ENCODE measurements at regions not wholly inside any gene's neighbourhood (a gene's known extent, or its start where the extent isn't known, plus 50 kb on each side); places are given as distances from the start of the nearest gene placed in this dataset.

GRCh38 chr2:8394131-8394530 is 287.7 kb upstream of the ID2 start:
- Histone ChIP-seq H3K9me2 (replicated peaks; ENCODE audit: insufficient read depth, low read length) (no peaks in the 10 kb centered on the region), H3K9ac (ENCODE audit: low read length) (no peak overlapping the region), H3K4me2 (ENCODE audit: low read depth, low read length) (no peak overlapping the region), H3K79me2 (ENCODE audit: low read length) (no peaks in the 10 kb centered on the region), H3K27ac (ENCODE audit: low read length) (no peak overlapping the region), H3K9me3 (replicated peaks; ENCODE audit: insufficient read depth, low read length) (no peaks in the 10 kb centered on the region), H3F3A (ENCODE audit: insufficient read depth, low read length) (no peaks in the 10 kb centered on the region), H4K20me1 (ENCODE audit: insufficient read depth, low read length) (no peaks in the 10 kb centered on the region), H3K36me3 (replicated peaks; ENCODE audit: insufficient read depth, low read length) (no peaks in the 10 kb centered on the region), H3K27me3 (replicated peaks; ENCODE audit: insufficient read depth, low read length) (peaks cover 7% of the 10 kb centered on the region; the same call in 1 of the 2 replicates), H3K4me3 (ENCODE audit: low read length) (no peak overlapping the region), H2AFZ (ENCODE audit: low read length) (no peak overlapping the region), H3K4me1 (ENCODE audit: low read length) (no peaks in the 10 kb centered on the region)
- no peak for DNase-seq
- TF ChIP-seq CTCF (IDR thresholded peaks at IDR 0.05; ENCODE audit: low read length), result no peak
- TF ChIP-seq EZH2phosphoT487 (IDR thresholded peaks at IDR 0.05; ENCODE audit: low read length), result no peak

DNA sequence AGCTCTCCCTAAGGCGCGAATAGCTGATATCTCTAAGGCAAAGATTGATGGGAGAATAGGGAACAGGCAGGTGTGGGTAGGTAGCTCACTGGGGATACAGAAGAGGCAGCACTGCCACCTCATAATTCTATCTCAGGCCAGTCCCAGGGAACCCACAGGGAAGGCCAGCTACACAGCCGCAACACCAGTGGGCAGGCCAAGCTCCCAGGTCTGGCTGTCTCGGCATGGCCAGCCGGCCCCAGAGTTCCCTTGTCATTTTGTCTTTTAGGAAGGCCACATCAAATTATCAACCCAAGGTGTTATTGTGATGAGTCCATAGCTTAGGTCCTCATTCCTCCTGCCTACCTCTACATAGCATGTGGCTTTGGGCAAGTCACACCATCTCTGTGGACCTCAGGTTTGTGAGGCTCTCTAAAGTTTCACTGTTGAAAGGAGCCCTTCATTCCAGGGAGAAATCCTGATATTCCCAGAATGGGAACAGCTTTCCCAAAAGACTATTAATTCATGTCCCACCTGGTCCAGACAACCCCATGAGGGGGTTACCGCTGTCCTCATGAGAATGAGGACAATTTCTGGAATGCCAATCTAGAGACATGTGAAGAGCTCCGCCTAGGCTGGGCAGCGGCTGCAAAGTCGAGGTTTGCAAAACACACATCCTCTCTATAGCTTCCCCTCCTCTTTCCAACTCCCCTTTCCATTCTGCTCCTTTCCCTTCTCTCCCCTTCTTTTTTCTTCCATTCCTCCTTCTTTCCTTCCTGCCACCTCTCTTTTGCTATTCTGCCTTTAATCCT is 287.1 kb upstream of the ID2 start:
- Histone ChIP-seq H3K4me1 (ENCODE audit: low read length) (no peaks in the 10 kb centered on the region), H3K4me2 (ENCODE audit: low read depth, low read length) (no peak overlapping the region), H3K9ac (ENCODE audit: low read length) (no peak overlapping the region)

GRCh38 chr2:8395718-8396117 is 286.1 kb upstream of the ID2 start:
- Histone ChIP-seq H3K4me1 (ENCODE audit: low read length) (no peaks in the 10 kb centered on the region), H3K27ac (ENCODE audit: low read length) (no peak overlapping the region), H3K9me3 (replicated peaks; ENCODE audit: insufficient read depth, low read length) (no peaks in the 10 kb centered on the region), H3K4me3 (ENCODE audit: low read length) (no peak overlapping the region), H3K36me3 (replicated peaks; ENCODE audit: insufficient read depth, low read length) (no peaks in the 10 kb centered on the region), H3K27me3 (replicated peaks; ENCODE audit: insufficient read depth, low read length) (peaks cover 9% of the 10 kb centered on the region; the same call in 1 of the 2 replicates), H3K9me2 (replicated peaks; ENCODE audit: insufficient read depth, low read length) (no peaks in the 10 kb centered on the region), H4K20me1 (ENCODE audit: insufficient read depth, low read length) (no peaks in the 10 kb centered on the region), H3F3A (ENCODE audit: insufficient read depth, low read length) (no peaks in the 10 kb centered on the region), H2AFZ (ENCODE audit: low read length) (no peak overlapping the region), H3K9ac (ENCODE audit: low read length) (no peak overlapping the region), H3K4me2 (ENCODE audit: low read depth, low read length) (no peak overlapping the region), H3K79me2 (ENCODE audit: low read length) (no peaks in the 10 kb centered on the region)
- no peak for DNase-seq
- TF ChIP-seq CTCF (IDR thresholded peaks at IDR 0.05; ENCODE audit: low read length) (no peak), EZH2 (optimal IDR thresholded peaks at IDR 0.05; ENCODE audit: low read depth, low read length) (no peak), EZH2phosphoT487 (IDR thresholded peaks at IDR 0.05; ENCODE audit: low read length) (no peak)

More for the DNA sequence above, 287.1 kb upstream of the ID2 start:
- Histone ChIP-seq H3K4me3 (ENCODE audit: low read length) (no peak overlapping the region), H3K9me3 (replicated peaks; ENCODE audit: insufficient read depth, low read length) (no peaks in the 10 kb centered on the region), H3K79me2 (ENCODE audit: low read length) (no peaks in the 10 kb centered on the region), H3K36me3 (replicated peaks; ENCODE audit: insufficient read depth, low read length) (no peaks in the 10 kb centered on the region), H3K27ac (ENCODE audit: low read length) (no peak overlapping the region), H4K20me1 (ENCODE audit: insufficient read depth, low read length) (no peaks in the 10 kb centered on the region), H3F3A (ENCODE audit: insufficient read depth, low read length) (no peaks in the 10 kb centered on the region), H2AFZ (ENCODE audit: low read length) (no peak overlapping the region), H3K27me3 (replicated peaks; ENCODE audit: insufficient read depth, low read length) (peaks cover 9% of the 10 kb centered on the region; the same call in 1 of the 2 replicates), H3K9me2 (replicated peaks; ENCODE audit: insufficient read depth, low read length) (no peaks in the 10 kb centered on the region)
- TF ChIP-seq EZH2 (optimal IDR thresholded peaks at IDR 0.05; ENCODE audit: low read depth, low read length), result no peak
- no peak for TF ChIP-seq CTCF (IDR thresholded peaks at IDR 0.05; ENCODE audit: low read length)
- TF ChIP-seq EZH2phosphoT487 (IDR thresholded peaks at IDR 0.05; ENCODE audit: low read length), result no peak
- DNase-seq, result no peak
